GM12874 (cell line): ENCODE measurements at regions not wholly inside any gene's neighbourhood (a gene's known extent, or its start where the extent isn't known, plus 50 kb on each side); places are given as distances from the start of the nearest gene placed in this dataset.

Experiments
- TF ChIP-seq, protein P1 (sequence below): IDR thresholded peaks from 2 replicates; pipeline ENCODE4 v1.5.1; 2011; ENCODE audit warnings: low read depth, mild to moderate bottlenecking, control low read depth, low read length, moderate library complexity; ENCODE audit not compliant: insufficient read depth

DNA sequence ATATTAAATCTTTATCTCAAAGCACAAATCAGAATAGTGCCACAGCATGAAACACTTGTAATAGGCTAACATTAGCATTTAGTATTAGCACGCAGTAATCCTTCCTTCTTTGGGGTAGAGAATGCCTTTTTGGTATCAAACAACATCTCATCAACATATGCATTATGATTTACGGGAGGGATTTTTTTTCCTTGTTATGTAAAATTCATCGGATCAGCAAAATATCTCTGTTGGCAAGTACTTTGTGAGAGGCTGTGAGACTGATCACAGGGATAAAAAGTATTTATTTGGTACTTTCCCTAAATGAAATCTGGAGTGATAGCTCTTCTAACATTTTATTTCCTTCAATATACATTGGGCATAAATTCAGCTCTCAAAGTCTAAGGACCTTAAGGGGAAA lies 68.4 kb upstream of the TMEM178A start:
- TF ChIP-seq, protein P1, sequence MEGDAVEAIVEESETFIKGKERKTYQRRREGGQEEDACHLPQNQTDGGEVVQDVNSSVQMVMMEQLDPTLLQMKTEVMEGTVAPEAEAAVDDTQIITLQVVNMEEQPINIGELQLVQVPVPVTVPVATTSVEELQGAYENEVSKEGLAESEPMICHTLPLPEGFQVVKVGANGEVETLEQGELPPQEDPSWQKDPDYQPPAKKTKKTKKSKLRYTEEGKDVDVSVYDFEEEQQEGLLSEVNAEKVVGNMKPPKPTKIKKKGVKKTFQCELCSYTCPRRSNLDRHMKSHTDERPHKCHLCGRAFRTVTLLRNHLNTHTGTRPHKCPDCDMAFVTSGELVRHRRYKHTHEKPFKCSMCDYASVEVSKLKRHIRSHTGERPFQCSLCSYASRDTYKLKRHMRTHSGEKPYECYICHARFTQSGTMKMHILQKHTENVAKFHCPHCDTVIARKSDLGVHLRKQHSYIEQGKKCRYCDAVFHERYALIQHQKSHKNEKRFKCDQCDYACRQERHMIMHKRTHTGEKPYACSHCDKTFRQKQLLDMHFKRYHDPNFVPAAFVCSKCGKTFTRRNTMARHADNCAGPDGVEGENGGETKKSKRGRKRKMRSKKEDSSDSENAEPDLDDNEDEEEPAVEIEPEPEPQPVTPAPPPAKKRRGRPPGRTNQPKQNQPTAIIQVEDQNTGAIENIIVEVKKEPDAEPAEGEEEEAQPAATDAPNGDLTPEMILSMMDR = no peak

DNA sequence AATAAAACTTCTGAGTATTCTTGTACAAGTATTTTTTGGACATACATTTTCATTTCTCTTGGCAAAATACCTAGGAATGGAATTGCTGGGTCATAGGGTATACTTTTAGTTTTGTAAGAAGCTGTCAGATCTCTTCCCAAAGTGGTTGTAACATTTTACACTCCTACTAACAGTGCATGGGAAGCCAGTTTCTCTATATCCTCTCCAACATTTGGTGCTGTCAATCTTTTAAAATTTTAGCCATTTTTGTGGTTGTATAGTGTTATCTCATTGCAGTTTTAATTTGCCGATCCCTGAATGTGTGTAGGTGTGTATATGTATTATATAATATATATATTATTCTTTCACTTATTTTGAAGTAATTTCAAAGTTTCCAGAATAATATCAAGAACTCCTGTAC lies 63.1 kb upstream of the TMEM178A start:
- TF ChIP-seq, protein P1 = no peak

GRCh38 chr2:39603436-39603835 lies 62.3 kb upstream of the TMEM178A start:
- TF ChIP-seq, protein P1 = no peak

GRCh38 chr2:39604866-39605265 lies 60.9 kb upstream of the TMEM178A start:
- TF ChIP-seq, protein P1 = no peak

DNA sequence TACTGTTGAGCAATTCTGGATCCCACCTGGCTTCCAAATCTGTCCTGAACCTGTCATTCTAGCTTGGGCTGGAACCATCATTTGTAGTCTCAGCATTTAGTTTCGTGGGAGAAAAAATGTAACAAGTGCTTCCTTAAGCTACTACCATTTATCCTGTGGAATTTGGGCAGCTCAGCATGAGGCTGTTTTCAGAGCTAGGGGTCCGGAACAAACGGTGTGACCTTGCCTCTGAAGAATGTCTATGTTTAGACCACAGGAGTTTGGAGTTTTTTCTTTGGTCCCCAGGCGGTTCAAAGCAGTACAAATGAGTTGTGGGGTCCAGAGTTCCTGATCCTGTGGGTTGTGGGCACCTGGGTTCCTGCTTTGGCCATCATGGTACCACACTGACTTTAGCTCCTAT lies 59.1 kb upstream of the TMEM178A start:
- TF ChIP-seq, protein P1 = no peak

GRCh38 chr2:39607538-39608262 lies 58.0 kb upstream of the TMEM178A start:
- TF ChIP-seq, protein P1 = no peak

DNA sequence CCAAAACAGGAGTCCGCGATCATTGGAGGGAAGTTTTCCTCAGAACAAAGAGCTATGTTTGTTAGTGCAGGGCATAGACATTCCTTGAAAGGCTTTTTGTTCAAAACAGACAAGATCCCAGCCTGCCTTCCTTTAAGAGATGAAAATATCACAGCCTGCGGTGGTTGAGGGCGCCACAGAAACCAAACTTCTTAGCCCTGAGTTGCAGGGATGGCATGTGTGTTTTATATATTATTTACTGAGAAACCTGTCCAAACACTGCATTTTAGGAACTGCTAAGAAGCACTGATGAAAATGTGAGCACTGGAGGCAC lies 57.5 kb upstream of the TMEM178A start:
- TF ChIP-seq, protein P1 = no peak
